ENCODE measurements at regions not wholly inside any gene's neighbourhood (a gene's known extent, or its start where the extent isn't known, plus 50 kb on each side); places are given as distances from the start of the nearest gene placed in this dataset.
"Not testable (repeated sequence)": the region's sequence is repeated elsewhere in the genome, so short reads cannot be mapped to it uniquely, and the experiment has no call there.

GRCh38 chrX:77003956-77004355 is 443.2 kb upstream of the FGF16 start:
- no peak for DNase-seq

DNA sequence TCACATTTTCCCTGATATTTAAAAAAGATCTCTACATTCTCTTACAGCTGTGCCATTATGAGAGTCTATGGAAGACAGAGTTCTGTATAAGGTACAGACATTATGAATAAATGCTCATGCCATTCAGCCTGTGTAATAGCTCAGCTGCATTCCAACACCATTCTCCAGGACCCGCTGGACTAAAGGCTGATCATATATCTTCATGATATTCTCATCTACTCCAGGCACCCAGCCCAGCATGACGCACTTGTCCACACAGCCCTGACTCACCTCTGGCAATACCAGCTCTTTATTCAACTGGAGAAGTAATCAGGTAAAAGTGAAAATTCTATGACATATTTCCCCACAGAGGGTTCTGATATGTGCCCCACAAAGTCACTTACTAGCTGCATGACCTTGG is 437.5 kb upstream of the FGF16 start:
- DNase-seq, result no peak

- DNase-seq, result no peak
Observed at GRCh38 chrX:77014377-77015372, 432.5 kb upstream of the FGF16 start.

GRCh38 chrX:77017093-77017492 is 430.1 kb upstream of the FGF16 start:
- no peak for DNase-seq

DNA sequence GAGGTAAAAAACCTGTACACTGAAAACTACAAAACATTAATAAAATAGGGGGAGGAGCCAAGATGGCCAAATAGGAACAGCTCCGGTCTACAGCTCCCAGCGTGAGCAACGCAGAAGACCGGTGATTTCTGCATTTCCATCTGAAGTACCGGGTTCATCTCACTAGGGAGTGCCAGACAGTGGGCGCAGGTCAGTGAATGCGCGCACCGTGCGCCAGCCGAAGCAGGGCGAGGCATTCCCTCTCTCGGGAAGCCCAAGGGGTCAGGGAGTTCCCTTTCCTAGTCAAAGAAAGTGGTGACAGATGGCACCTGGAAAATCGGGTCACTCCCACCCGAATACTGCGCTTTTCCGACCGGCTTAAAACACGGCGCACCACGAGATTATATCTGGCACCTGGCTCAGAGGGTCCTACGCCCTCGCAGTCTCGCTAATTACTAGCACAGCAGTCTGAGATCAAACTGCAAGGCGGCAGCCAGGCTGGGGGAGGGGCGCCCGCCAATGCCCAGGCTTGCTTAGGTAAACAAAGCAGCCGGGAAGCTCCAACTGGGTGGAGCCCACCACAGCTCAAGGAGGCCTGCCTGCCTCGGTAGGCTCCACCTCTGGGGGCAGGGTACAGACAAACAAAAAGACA is 400.9 kb upstream of the FGF16 start:
- not testable (repeated sequence) for DNase-seq

DNA sequence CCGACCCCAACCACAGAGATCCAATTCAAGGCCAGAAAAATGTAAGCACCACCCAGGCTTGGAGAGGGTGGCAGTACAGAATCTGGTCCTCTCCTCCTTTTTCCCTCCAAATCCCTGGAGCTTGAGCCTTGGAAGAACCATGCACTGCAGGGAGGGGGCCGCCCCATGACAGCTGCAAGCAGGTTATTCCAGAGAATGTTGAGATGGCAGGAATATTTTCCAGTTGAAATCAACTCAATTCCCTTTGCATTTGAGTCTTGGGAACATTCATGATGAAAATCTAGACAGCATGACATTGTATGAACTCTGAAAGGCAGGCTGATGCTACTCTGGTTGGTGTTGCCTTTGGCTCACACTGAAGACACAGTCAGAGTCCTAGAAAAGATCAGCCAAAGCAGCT is 386.6 kb upstream of the FGF16 start:
- DNase-seq, result no peak

DNA sequence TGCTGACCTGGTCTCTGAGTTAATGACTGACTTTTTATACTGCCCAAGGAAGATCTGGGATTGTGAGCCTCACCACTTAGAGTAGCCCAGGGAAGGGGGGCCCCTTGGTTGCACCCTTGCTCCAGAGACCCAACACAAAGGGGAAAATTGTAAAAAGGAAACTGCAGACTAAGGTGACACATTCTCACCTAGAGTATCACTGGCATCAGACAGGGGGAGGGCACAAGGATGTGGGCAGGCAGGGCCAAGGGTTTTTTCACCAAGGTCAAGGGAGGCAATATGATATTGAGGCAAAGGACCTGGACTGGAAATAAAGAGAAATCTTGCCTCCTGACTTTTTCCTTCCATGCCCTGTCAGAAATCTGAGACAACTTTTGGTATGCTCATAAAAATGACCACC is 386.2 kb upstream of the FGF16 start:
- DNase-seq, result no peak

DNA sequence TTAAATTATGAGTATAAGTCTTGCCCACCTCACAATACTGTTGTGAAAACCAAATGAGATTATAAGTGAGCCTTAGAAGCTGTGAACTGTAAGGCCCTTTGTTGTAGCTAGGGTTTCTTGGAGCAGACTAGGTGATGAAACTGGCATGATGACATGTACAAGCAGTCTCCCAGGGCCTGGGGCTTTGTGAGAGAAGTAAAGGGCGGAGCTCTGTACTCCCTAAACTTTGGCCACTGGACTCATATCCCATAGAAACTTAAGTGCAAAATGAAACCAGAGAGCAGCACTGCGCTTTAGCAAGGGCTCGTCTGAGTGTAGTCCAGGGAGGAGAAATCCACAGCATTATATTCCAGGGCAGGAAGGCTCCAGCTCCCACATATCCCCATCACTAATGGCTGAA is 385.6 kb upstream of the FGF16 start:
- DNase-seq, result no peak

GRCh38 chrX:77065896-77066295 is 381.3 kb upstream of the FGF16 start:
- DNase-seq, result no peak

DNA sequence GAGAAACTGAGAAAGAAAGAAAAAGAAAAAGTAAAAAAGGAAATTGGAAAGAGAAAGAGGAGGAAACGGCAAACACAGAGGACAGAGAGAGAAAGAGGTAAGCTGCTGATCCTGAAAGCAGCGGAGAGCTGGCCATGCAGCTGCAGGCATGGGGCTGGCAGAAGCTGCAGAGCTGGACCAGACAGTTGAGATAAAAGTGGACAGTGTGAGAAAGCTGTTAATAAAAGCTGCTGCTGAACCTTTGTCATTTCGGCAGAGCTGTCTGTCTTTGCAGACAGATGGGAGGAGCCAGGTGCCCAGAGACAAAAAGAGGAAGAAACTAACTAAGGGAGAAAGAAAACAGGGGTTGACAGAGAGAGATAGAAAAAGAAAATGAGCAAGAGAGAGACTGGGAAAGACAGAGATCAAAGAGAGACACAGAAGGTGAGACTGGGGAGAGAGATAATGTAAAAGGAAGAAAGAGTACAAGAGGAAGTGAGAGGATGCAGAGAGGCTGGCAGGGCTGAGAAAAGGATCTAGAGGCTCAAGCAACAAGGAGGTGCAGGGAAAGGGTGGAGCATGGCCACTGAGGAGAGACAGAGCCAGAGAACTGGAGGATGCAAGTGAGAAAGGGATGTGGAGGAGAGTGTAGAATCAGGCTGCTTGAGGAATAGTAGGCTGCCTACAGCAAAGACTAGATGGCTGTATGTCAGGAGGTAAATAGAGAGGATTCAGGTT is 376.8 kb upstream of the FGF16 start:
- DNase-seq, result no peak

DNA sequence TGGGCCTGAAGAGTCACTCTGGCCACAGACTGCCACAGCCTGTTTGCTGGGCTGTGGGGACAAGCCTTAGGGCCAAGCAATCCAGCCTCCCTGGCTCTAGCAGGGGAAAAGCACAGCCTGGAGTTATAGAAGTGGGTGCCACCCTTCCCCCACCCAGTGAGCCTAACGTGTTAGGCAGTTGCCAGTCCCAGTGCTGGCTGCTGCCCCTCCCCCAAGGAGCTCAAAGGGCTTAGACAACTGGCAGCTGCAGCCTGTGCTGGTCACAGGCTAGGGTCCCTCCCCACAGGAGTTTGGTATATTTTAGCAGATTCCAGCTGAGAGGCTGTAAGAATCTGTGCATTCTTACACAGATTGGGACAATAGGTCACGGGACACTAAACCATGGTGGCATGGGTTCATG is 370.3 kb upstream of the FGF16 start:
- DNase-seq, result no peak

DNA sequence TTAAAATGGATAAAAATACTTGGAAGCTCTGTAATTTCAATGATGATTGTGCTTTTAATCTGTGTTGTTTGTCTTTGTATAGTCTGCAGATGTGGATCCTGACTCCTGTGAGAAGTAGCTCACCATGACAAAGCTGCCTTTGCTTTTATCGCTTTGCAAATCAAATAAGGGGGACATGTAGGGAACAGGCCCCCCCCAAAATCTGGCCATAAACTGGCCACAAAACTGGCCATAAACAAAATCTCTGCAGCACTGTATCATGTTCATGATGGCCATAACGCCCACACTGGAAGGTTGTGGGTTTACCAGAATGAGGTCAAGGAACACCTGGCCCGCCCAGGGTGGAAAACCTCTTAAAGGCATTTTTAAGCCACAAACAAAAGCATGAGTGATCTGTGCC is 366.0 kb upstream of the FGF16 start:
- DNase-seq, result not testable (repeated sequence)

GRCh38 chrX:77085372-77085771 is 361.8 kb upstream of the FGF16 start:
- no peak for DNase-seq

- DNase-seq, result no peak
Observed at GRCh38 chrX:77087529-77088169, 359.5 kb upstream of the FGF16 start.

DNA sequence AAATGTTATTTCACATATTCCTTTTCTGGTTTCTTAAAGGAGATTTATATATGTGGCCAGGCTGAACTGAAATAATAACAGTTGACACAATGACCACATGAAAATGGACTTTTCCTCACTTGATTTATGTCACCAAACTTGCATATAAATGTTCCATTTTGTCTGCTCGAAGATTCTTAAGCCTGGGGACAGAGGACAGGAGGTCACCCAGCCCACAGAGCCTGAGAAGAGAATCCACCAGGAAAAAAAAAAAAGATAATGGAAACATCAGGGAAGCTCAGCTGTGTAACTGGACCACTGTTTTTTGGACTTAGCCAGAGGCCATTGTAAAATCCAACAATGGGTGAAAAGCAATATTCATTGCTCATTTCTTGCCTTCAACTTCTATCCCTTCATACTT is 359.0 kb upstream of the FGF16 start:
- no peak for DNase-seq

DNA sequence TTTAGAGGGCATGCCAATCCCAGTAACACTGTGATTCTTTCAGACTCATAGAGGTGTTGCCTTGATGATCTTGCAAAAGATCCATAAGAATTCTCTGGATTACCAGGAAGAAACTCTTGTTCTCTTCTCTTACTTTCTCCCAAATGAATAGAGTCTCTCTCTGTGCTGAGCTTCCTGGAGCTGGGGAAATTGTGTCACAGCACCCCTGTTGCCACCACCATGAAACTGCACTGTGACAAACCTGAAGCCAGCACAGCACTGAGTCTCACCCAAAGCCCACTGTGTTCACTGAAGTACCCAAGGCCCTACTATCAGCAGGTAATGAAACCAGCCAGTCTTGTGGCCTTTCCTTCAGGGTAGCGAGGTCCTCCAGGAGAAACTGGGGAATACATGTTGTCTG is 332.7 kb upstream of the FGF16 start:
- DNase-seq, result no peak

- no peak for DNase-seq
Observed at GRCh38 chrX:77118686-77119085, 328.5 kb upstream of the FGF16 start.

GRCh38 chrX:77119706-77120105 is 327.5 kb upstream of the FGF16 start:
- no peak for DNase-seq

- DNase-seq, result not testable (repeated sequence)
Observed at GRCh38 chrX:77123917-77124316, 323.3 kb upstream of the FGF16 start.

- DNase-seq, result not testable (repeated sequence)
Observed at GRCh38 chrX:77127571-77127970, 319.6 kb upstream of the FGF16 start.

- DNase-seq, result no peak
Observed at GRCh38 chrX:77143907-77144306, 303.3 kb upstream of the FGF16 start.

- DNase-seq, result peak; percentile 57
Observed at GRCh38 chrX:77160301-77160700, 286.9 kb upstream of the FGF16 start.

- DNase-seq, result no peak
Observed at GRCh38 chrX:77162777-77163176, 284.4 kb upstream of the FGF16 start.

Data from activated CD4-positive, CD25-positive, alpha-beta regulatory T cell treated with anti-CD3 and anti-CD28 coated beads, Interleukin-2, amount 50 U/mL, for 72 hours (primary cell).